HL-60/S4 (cell line): ENCODE measurements at regions not wholly inside any gene's neighbourhood (a gene's known extent, or its start where the extent isn't known, plus 50 kb on each side); places are given as distances from the start of the nearest gene placed in this dataset.

Experiments
- in situ Hi-C: fragments of 300-500 bp; cut with MboI; formaldehyde crosslinking; loops from 2 replicates; pipeline ENCODE4 v1.14.3; 2022; ENCODE audit warnings: low sequenced_read_pairs

- in situ Hi-C loops = no loop called here
Measured at GRCh38 chr3:159584421-159584820, 404.2 kb upstream of the IL12A start.

GRCh38 chr3:159586571-159587202 is 401.9 kb upstream of the IL12A start:
- in situ Hi-C loops = no loop called here

DNA sequence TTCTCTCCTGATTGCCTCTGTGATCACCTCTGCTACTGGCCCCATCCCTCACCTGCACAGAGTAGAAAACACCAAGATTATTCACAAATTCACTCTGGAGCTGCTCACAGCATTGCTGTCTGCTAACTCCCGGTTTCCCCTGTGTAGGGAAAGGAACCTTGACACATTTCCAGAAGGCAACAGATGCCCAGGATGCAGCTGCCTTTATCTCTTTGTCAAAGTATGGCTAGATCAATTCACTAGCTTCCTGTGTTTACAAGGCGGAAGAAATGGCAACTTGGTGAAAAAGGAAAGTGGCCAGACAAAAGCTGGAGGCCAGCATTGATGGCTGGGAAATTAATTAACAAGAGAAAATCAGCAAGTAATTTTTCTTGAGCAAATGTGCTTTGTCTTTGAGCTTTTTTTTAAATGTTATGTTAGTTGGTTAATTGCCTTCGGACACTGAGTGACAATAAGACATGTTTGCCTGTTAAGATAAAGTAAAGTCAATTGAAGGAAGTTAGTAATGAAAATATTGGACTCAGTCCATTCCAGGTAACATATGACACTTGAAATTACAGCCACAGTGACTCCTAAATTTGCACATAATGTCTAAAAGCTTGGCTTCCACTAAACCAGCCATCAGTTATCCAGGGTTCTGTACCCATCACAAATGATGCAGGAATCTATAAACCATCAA is 394.6 kb upstream of the IL12A start:
- in situ Hi-C loops = no loop called here

DNA sequence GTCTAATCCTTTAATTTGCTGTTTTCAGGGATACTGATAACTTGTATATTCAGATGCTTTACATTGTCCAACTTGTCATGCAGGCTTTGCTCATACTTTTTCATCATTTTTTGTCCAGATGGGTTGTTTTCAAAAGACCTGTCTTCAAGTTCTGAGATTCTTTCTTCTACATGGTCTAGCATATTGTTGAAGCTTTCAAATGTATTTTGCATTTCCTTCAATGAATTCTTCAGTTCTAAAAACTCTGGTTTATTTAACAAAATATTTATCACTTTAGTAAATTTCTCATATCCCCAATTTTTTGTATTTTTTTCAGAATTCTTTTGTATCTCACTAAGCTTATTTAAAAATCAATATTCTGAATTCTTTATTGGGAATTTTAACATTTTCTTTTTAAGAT is 388.3 kb upstream of the IL12A start:
- in situ Hi-C loops = no loop called here

DNA sequence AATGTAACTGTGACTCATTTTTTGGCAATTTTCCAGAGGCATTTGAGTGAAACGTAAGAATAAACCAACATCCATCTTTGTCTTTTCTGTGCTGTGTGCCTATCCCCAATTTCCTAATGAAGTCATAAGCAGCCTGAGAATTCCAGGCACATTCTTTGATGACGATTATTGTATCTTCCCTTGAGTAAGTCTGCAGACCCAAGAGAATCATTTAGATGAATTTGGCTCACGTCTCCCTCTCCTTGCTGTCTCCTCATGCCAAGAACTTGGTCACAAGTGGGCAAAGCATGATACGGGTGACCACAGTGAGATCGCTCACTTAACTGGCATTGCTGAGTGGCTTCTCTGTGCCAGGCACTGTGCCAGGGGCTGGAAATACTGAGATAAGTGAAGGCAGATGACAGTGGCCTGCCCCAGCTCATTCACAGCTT is 384.5 kb upstream of the IL12A start:
- in situ Hi-C loops = no loop called here

- in situ Hi-C loops = no loop called here
Measured at GRCh38 chr3:159605101-159605500, 383.5 kb upstream of the IL12A start.

DNA sequence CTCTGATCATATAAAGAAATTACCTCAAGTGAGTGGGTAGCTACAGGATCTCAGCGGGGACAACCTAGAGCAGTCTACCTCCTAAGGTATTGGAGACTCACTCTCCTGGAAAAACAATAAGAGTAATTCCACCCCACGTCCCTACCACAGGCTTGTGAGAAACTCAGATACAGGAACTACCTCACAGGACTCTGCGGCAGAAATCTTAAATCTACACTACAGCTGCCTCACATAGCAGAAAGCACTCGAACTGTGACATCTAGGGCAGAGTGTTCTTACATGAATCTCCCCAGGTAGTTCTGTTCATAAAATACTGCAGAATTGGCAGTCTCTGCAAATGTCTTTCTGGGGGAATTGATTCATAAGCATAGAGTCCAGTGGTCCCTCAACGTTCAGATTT is 382.9 kb upstream of the IL12A start:
- in situ Hi-C loops = no loop called here

- in situ Hi-C loops = no loop called here
Measured at GRCh38 chr3:159607856-159608255, 380.8 kb upstream of the IL12A start.

- in situ Hi-C loops = no loop called here
Measured at GRCh38 chr3:159608311-159608710, 380.3 kb upstream of the IL12A start.

GRCh38 chr3:159609625-159610024 is 379.0 kb upstream of the IL12A start:
- in situ Hi-C loops = no loop called here

DNA sequence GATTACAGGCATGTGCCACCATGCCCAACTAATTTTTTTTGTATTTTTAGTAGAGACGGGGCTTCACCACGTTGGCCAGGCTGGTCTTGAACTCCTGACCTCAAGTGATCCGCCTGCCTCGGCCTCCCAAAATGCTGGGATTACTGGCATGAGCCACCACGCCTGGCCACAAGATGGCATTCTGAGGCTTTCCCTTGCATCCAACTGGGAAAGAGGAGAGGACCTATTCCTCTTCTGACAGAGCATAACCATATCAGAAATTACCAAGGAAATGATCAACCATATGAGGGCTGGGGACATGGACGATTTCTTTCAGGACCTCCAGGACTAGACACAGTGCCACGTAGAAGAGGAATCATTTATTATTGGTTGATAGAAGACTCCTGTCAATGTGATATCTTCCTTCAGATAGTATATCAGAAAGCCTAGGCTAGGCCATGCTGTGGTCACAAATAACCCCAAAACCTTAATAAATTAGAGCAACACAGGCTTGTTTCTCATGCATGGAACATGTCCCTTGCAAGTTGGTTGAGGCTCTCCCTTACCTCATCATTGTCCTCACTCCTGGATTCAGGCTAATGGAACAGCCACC is 372.3 kb upstream of the IL12A start:
- in situ Hi-C loops = no loop called here

DNA sequence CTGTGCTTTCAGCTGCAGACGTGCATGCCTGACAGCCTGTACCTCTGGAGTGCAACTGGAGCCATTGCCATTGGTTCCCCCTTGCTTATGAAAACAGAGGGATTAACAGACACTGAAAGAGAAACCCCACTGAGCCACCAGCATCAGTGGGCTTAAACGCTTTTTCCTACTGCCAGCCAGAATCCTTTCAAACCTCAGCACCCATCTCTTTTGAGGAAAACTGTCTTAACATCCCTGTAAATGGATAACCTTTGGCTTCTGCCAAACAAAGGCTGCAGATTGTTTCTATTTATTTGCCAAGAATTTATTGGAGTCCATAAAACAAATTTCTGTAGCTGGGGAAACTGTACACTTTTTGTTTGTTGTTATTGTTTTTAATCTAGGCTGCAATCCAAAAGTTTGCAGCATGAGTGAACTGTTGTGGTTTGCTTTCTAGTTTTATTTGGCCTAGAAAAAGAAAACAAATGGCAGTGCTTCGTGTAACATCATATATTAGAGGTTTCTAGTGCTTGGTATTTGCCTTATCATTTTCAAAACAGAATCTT is 369.2 kb upstream of the IL12A start:
- in situ Hi-C loops = no loop called here

GRCh38 chr3:159620281-159620680 is 368.4 kb upstream of the IL12A start:
- in situ Hi-C loops = no loop called here

GRCh38 chr3:159620873-159621272 is 367.8 kb upstream of the IL12A start:
- in situ Hi-C loops = no loop called here

DNA sequence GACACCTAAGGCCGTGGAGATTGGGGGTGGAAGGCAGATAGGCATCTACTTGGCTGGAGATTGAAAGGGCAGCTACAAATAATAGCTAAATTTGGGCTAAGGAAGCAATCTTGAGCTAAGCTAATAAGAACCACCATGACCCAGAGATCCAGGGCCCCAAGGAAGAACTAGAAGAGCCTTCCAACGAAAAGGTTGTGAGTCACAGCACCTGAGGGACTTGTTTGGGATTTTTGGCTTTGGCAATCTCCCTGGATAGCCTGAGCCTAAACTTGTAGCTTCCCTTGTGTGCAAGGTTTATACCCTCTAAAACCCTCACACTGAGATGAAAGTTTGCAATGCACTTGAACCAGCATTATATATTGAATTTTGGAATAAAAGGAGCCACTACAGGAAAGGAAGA is 364.0 kb upstream of the IL12A start:
- in situ Hi-C loops = no loop called here

DNA sequence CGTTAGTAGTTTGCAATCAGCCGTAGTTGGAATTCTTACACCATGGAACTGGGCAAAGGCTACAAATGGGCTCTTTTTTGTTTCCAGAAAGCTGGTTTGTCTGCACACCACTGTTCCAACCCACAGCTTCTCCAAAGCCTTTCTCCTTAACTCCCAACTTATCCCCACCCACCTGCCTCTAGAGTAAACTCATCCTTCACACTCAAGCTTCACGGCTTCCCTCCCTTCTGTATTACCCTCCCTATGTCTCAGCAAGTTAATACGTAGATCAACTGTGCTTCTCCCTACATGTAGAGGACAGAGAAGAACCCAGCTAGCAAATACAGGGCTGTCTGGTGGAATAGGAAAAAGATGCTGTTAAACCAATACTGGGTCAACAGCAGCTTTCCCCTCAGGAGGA is 363.0 kb upstream of the IL12A start:
- in situ Hi-C loops = no loop called here

GRCh38 chr3:159626598-159626997 is 362.0 kb upstream of the IL12A start:
- in situ Hi-C loops = no loop called here

DNA sequence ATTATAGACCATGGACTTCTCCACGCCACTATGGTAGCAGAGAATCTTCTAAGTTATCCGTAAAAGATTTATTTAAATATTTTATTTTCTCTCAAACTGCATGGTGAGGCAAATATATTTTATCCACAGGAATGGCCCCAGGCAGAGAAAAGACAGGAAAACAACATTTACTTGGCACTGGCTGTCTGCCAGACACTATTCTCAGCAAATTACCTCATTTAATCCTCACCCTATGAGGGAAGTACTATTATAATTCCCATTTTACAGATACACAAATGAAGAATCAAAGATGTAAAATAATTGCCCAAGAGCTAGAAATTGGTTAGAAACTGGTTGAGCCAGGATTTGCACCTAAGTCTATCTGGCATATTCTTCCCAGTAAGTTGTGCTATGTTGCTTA is 361.4 kb upstream of the IL12A start:
- in situ Hi-C loops = no loop called here

GRCh38 chr3:159627634-159628033 is 361.0 kb upstream of the IL12A start:
- in situ Hi-C loops = no loop called here

GRCh38 chr3:159629329-159630084 is 359.1 kb upstream of the IL12A start:
- in situ Hi-C loops = no loop called here

DNA sequence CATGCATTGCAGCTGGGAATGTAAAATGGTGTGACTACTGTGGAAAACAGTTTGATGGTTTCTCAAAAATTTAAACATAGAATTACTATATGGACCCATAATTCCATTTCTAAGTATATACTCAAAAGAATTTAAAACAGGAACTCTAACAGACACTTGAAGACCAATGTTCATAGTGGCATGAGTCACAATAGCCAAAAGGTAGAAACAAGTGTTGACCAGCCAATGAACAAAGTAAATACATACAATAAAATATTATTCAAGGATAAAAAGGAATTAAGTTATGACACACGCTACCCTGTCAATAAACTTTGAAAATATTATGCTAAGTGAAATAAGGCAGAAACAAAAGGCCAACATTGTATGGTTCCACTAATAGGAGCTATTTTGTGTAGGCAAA is 357.4 kb upstream of the IL12A start:
- in situ Hi-C loops = no loop called here
